ENCODE measurements at regions not wholly inside any gene's neighbourhood (a gene's known extent, or its start where the extent isn't known, plus 50 kb on each side); places are given as distances from the start of the nearest gene placed in this dataset.

GRCh38 chr6:44609051-44609612 is 221.6 kb downstream of the CDC5L start (continued):
- no peak for TF ChIP-seq STAT6 (CRISPR knock-in tag; conservative IDR thresholded peaks at IDR 0.05; ENCODE audit: low read depth)
- TF ChIP-seq ESRRA (CRISPR knock-in tag; IDR thresholded peaks at IDR 0.05; ENCODE audit: borderline replicate concordance): no peak
- no peak for TF ChIP-seq ARID4B (CRISPR knock-in tag; IDR thresholded peaks at IDR 0.05; ENCODE audit: borderline replicate concordance)
- no peak for TF ChIP-seq ZNF423 (CRISPR knock-in tag; IDR thresholded peaks at IDR 0.05)
- no peak for TF ChIP-seq MLX (CRISPR knock-in tag; IDR thresholded peaks at IDR 0.05)

GRCh38 chr6:44614396-44614795 is 226.9 kb downstream of the CDC5L start:
- Mint-ChIP-seq H3K36me3 (no peaks in the 10 kb centered on the region), H3K9me3 (no peaks in the 10 kb centered on the region), H3K4me1 (0 out of 2 replicates have a peak, but pooled peaks cover 1% of the 10 kb centered on the region), H3K27me3 (ENCODE audit: low read depth) (no peaks in the 10 kb centered on the region; the same call in none of the 2 replicates), H3K27ac (no peak overlapping the region), H3K4me3 (no peak overlapping the region)
- ChIA-PET CTCF (interaction anchor here (0.7 to 3.6 kb wide), 5 partner anchors 16 to 1050 kb away, joined by 3 to 25 read pairs (median 3); no protein-coding TSS in a partner anchor), POLR2A (interaction anchor here (0.7 kb wide), 1 partner anchor 1028 kb away, joined by 5 read pairs; no protein-coding TSS in a partner anchor)
- DNase-seq (ENCODE audit: low spot score) (no peak), ATAC-seq (no peak)
- TF ChIP-seq ESRRA (CRISPR knock-in tag; IDR thresholded peaks at IDR 0.05; ENCODE audit: borderline replicate concordance): no peak
- TF ChIP-seq IRF2 (CRISPR knock-in tag; IDR thresholded peaks at IDR 0.05; ENCODE audit: borderline replicate concordance, low read depth): no peak
- no peak for TF ChIP-seq RORB (CRISPR knock-in tag; IDR thresholded peaks at IDR 0.05)
- no peak for TF ChIP-seq EMX1 (CRISPR knock-in tag; IDR thresholded peaks at IDR 0.05)
- TF ChIP-seq CREB1 (CRISPR knock-in tag; IDR thresholded peaks at IDR 0.05): no peak
- no peak for TF ChIP-seq ZNF396 (CRISPR knock-in tag; IDR thresholded peaks at IDR 0.05; ENCODE audit: borderline replicate concordance)
- no peak for TF ChIP-seq ZNF532 (CRISPR knock-in tag; IDR thresholded peaks at IDR 0.05; ENCODE audit: borderline replicate concordance)
- no peak for TF ChIP-seq ZNF416 (CRISPR knock-in tag; IDR thresholded peaks at IDR 0.05)
